ENCODE measurements at regions not wholly inside any gene's neighbourhood (a gene's known extent, or its start where the extent isn't known, plus 50 kb on each side); places are given as distances from the start of the nearest gene placed in this dataset.
A peak's percentile ranks its signal among the peaks of the same experiment; 100 is the strongest.

DNA sequence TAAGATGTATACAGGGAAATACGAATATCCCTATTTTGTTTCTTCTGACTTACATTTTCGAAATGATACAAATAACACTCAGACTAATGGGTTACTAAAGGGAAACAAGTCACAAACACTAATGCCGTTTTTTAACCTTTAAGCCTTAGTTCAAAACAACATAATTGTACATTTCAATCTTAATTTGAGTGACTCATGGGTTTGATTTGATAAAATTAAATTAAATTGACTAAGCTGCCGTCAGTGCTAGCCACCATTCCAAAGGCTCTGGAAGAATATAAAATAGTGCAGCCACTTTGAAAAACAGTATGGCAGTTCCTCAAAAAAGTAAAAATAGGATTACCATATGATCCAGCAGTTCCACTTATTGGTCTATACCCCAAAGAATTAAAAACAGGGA is 133.8 kb upstream of the NT5C1B start:
- no peak for DNase-seq (ENCODE audit: low read depth)

DNA sequence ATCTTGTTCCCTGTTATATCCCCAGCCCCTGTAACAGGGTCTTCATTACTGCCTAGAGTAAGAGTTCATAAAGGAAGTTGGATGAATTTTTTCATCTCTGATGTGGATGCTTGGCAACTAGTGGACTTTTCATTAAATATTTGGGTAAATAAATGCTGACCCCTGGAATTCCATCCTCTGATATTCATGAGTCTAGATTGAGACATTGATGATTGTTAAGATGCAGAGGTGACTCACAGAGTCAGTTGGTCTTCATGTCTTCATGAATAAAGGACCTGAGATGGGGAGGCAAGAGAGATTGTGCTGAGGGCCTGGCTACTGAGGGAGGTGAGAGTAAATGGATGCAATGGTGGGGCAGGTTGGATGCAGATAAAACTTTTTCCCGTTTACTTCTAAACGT is 132.7 kb upstream of the NT5C1B start:
- no peak for DNase-seq (ENCODE audit: low read depth)

DNA sequence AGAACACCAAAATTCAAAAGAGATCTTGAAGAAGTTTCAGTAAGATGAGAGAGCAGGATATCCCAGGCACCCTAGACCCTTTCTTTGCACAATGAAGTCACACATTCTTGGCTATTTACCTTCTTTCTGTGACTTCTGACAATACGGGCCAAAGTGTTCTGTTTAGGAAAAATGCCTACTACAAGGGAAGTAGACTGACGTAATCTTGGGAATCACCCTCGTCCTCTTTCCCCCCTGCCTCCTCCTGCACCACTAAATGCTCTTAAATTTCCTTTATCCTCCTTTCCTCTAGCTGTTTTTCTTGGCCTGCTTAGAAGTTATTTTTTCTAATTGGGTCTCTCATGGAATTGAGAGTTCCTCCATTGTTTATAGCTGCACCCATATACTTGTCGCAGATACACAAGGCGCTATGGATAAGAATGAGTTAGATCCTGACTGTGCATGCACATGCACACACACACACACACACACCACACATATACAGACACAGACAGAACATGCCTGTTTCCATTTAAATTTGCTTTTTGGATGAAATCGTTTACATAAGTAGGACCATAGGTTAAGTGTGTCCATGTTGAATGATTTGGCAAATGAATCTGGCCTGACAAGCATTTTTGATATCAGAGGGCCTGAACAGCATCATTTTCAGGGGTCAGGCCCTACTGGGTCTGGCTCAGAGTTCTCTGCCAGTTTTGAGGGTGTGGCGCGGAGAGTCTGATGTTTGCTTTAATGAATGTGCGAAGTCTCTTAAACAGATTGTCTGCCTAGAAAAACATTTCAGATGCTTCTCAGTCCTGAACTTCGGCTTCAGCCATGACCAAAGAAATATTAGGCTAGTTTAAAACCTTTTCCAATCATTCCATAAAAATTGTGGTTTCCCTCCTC is 131.9 kb upstream of the NT5C1B start:
- DNase-seq (ENCODE audit: low read depth) = peak; percentile 59

DNA sequence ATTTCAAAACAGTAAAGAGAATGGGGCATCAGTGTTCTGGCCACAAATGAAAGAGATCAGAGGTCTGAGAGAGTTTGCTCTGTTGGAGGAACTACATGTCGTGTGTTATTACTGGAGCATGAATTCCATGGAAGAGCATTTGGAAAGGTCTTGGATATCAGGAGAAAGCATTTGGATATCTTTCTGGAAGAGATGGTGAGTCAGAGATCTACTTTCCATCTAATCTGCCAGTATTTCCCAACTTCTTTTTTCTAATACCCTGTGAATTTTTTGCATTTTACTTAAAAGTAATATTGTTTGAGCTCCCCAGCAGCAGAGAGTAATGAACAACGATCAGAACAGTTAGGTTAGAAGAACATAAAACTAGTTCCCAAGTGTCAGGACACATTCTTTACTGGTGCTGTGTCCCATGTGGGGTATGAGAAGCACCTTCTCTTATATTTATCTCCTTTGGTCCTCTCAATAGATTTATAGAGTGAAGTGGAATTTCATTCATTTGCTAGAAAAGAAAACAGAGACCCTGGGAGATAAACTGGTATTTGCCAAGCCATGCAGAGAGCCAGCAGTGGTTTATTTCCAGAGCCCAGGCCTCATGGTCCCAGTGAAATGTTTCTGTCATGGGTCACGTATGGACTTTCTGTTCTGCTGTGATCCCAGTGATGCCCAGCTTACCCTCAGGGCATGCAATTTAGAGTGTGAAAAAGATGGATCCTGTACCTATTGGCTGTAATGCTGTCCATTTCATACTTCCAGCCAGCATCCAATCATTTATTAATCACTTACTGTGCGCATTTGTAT is 130.8 kb upstream of the NT5C1B start:
- DNase-seq (ENCODE audit: low read depth) = peak; percentile 88

GRCh38 chr2:18708203-18708715 is 118.9 kb upstream of the NT5C1B start:
- DNase-seq (ENCODE audit: low read depth) = no peak

- DNase-seq (ENCODE audit: low read depth) = no peak
Measured at GRCh38 chr2:18706001-18706400, 116.6 kb upstream of the NT5C1B start.

DNA sequence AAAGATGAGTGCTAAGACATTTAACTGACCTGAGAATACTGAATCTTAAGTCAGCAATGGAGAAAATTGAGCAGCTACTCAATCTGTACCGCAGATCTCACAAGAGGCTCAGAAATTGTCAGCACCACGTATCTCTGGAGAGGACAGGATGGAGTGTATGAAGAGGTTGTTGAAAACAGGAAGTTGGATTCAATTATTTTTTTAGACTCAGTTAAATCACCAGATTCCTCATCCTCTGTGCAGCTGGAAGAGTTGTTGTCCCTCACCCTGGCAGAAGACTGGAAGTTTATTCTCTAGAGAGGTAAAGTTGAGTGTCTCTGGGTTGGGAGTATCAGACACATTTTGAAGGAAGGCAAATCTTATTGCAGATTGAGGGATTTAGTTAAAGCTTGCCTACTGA is 114.9 kb upstream of the NT5C1B start:
- DNase-seq (ENCODE audit: low read depth) = no peak

DNA sequence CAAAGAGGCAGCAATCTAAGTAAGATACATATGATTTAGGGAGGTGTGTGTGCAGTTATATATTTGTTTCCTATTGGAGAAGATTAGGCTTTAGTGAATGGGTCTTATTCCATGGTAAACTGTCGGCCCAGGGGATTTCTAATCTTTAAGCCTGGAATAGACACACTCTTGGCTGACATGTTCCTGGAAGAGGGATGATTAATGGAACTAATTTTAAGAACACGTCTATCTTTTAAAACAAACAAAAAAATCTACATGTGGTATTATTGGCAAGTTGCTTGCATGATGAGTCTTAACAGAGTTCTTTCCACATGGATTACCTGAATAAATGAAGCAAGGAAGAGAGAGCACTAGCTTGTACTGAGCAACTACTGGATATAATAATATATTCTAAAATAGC is 114.2 kb upstream of the NT5C1B start:
- DNase-seq (ENCODE audit: low read depth) = no peak

DNA sequence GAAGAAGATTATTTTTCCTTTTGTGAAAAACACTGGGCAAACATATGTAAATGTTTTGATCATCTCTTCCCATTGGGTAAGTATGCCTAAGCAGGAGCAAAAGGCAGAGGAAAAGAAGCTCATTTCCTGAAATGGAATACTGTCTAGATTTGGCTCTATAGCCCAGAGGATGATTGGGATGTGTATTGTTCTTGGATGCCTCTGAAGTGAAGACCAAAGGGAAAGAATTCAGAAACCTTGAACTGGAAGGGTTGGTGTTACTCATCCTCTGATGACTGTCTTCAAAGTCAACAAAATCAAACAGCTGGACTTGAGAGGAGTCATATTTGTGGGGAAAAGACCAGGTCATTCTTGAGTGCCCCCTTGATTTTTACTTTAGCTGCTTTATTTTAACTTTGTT is 112.6 kb upstream of the NT5C1B start:
- peak; percentile 10 for DNase-seq (ENCODE audit: low read depth)

GRCh38 chr2:18701546-18701945 is 112.2 kb upstream of the NT5C1B start:
- no peak for DNase-seq (ENCODE audit: low read depth)

GRCh38 chr2:18690342-18690741 is 101.0 kb upstream of the NT5C1B start:
- peak; percentile 6 for DNase-seq (ENCODE audit: low read depth)

DNA sequence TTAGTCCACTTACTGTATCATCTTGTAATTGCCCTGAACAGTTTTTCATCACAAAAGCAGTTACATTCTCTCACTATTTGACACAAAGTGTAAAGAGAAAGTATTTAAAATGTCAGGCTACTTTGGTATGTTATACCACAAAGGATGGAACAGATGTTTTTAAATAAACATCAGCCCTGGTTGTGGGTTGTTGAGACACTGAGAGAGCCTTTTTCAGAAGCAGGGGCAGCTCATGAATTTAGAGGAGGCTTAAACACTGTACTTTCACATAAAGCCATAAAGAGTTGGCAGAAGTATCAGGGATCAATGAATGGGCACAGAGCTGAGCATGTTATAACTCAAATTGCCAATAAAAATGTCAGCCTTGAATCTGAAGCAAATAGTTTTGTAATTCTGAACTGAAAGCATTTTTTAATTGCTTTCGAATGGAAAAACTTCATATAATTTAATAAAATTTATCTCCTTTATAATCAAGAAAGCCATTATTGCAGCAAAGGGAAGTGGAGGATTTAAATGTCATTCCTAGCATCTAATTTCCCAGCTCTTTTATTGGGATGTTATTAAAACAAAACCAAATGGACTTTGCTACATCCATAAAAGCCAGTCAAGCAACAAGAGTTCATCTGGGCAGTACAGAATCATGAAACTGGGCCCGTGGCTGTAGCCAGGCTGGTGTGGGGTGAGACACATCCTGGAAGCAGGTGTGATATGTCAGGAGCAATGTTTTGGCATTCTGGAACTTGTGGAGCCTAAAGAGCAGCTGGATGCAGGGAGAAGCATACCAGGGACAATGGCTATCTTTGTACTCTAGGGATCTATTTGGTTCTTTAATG is 95.1 kb upstream of the NT5C1B start:
- no peak for DNase-seq (ENCODE audit: low read depth)

- DNase-seq (ENCODE audit: low read depth) = no peak
Measured at GRCh38 chr2:18682681-18683080, 93.3 kb upstream of the NT5C1B start.

GRCh38 chr2:18677280-18677679 is 87.9 kb upstream of the NT5C1B start:
- DNase-seq (ENCODE audit: low read depth) = no peak

DNA sequence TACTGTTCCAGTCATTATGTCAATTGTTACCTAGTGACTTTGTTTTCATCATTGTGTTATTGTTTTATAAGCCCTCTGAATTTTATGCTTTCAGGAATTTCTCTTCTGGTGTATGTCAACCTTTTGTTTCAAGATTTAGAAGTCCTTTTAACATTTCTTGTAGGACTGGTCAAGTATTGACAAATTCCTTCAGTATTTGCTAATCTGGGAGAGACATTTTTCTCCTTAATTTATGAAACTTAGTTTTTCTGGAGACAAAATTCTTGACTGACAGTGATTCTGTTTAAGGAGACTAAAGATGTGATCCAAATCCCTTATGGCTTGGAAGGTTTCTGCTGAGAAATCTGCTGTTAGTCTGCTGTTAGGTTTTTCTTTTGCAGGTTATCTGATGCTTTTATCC is 84.9 kb upstream of the NT5C1B start:
- no peak for DNase-seq (ENCODE audit: low read depth)

- DNase-seq (ENCODE audit: low read depth) = no peak
Measured at GRCh38 chr2:18671363-18671762, 82.0 kb upstream of the NT5C1B start.

- DNase-seq (ENCODE audit: low read depth) = no peak
Measured at GRCh38 chr2:18668221-18668620, 78.9 kb upstream of the NT5C1B start.

GRCh38 chr2:18664421-18664820 is 75.1 kb upstream of the NT5C1B start:
- DNase-seq (ENCODE audit: low read depth) = no peak

DNA sequence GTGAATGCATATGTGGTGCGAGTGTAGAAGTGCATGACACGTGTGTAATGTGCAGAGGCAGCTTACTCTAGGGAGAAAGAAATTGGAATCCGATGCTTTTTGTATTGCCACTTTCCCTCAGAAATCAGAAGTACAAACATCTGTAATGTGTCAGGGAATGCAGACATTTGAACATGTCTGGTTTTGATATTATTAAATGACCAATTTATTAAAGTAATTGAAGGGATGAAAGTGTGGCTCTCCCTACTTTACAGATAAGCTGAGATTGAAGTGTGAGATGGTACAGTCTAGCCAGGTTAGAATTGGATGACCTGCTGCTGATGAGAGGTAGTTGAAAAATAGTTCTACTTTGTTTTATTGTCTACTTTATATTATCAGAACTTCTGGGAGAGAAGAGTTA is 74.5 kb upstream of the NT5C1B start:
- DNase-seq (ENCODE audit: low read depth) = no peak

- no peak for DNase-seq (ENCODE audit: low read depth)
Measured at GRCh38 chr2:18662689-18663088, 73.3 kb upstream of the NT5C1B start.

DNA sequence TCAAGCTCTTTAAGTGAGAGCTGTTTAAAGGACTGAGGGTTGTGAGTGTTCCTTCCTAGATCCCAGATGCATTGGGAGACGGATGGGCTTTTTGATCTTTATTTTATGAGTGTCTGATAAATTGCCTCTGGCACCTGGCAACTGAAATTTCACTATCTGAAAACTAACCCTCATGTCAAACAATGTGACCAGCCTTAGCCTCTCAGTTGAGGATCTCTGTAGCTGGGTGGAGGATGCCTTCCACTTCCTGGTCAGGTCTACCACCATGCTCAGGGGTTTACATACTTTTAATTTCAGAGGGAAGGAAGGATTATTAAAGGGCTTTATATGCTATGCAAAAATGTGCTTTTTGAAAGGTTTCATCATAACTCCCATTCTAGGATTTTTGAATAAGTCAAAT is 70.5 kb upstream of the NT5C1B start:
- no peak for DNase-seq (ENCODE audit: low read depth)

DNA sequence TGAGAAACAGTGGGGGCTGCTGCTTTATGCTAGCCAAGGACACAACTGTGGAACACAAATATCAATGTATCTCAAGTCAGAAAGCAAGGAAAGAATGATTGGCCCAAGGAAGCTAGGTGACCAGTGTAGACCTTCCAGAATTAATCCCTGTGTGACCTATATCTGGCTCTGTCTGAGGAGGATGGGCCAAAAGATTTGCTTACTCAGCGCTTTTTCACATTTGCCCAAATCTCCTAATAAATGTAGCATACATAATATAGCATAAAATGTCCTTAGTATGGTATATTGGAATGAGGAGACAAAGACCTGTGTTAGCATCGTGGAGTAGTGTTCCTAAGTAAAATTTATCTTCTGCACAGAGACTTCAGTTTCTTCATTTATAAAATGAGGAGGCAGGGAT is 66.7 kb upstream of the NT5C1B start:
- DNase-seq (ENCODE audit: low read depth) = no peak

Data from Daoy (cell line).